Activated T-cell treated with anti-CD3 and anti-CD28 coated beads, Interleukin-2, amount 50 U/mL, for 24 hours (primary cell): ENCODE measurements at regions not wholly inside any gene's neighbourhood (a gene's known extent, or its start where the extent isn't known, plus 50 kb on each side); places are given as distances from the start of the nearest gene placed in this dataset.

ENCODE experiments used
- DNase-seq: peaks from one replicate; pipeline ENCODE4 v3.0.0-alpha.2; 2020
- H3K27ac Mint-ChIP-seq: 2 replicates; pipeline ENCODE4 v1.8.0; 2020; ENCODE audit warnings: mild to moderate bottlenecking, mixed read lengths
- H3K27me3 Mint-ChIP-seq: 2 replicates; pipeline ENCODE4 v1.8.0; 2020; ENCODE audit warnings: mixed read lengths
- H3K36me3 Mint-ChIP-seq: 2 replicates; pipeline ENCODE4 v1.8.0; 2020; ENCODE audit warnings: low read depth, mixed read lengths
- H3K4me1 Mint-ChIP-seq: 2 replicates; pipeline ENCODE4 v1.8.0; 2020; ENCODE audit warnings: low read depth, mixed read lengths
- H3K4me3 Mint-ChIP-seq: 2 replicates; pipeline ENCODE4 v1.8.0; 2020; ENCODE audit warnings: mild to moderate bottlenecking, moderate library complexity, mixed read lengths
- H3K9me3 Mint-ChIP-seq: 2 replicates; pipeline ENCODE4 v1.8.0; 2020; ENCODE audit warnings: mixed read lengths

- H3K36me3 Mint-ChIP-seq = no peaks in the 10 kb centered on the region
- no peak overlapping the region for H3K27ac Mint-ChIP-seq
- no peak overlapping the region for H3K4me3 Mint-ChIP-seq
Measured at GRCh38 chrX:68896581-68896980, 67.8 kb downstream of the EFNB1 start.

GRCh38 chrX:68895778-68896177 is 67.0 kb downstream of the EFNB1 start:
- Mint-ChIP-seq H3K27me3 (peaks cover 18% of the 10 kb centered on the region), H3K9me3 (no peaks in the 10 kb centered on the region), H3K4me3 (no peak overlapping the region), H3K36me3 (no peaks in the 10 kb centered on the region), H3K27ac (no peak overlapping the region), H3K4me1 (peaks cover 2% of the 10 kb centered on the region)
- DNase-seq = no peak

More at GRCh38 chrX:68896581-68896980, 67.8 kb downstream of the EFNB1 start:
- peaks cover 13% of the 10 kb centered on the region for H3K27me3 Mint-ChIP-seq
- no peaks in the 10 kb centered on the region for H3K9me3 Mint-ChIP-seq
- DNase-seq = no peak
- H3K4me1 Mint-ChIP-seq = peaks cover 2% of the 10 kb centered on the region

- Mint-ChIP-seq H3K27me3 (peaks cover 19% of the 10 kb centered on the region), H3K4me1 (peaks cover 2% of the 10 kb centered on the region), H3K36me3 (no peaks in the 10 kb centered on the region), H3K9me3 (no peaks in the 10 kb centered on the region), H3K27ac (no peak overlapping the region), H3K4me3 (no peak overlapping the region)
- DNase-seq = peak; percentile 36
Measured at GRCh38 chrX:68895341-68895755, 66.5 kb downstream of the EFNB1 start.

GRCh38 chrX:68894513-68895340 is 65.9 kb downstream of the EFNB1 start:
- Mint-ChIP-seq H3K4me3 (no peak overlapping the region), H3K27me3 (peaks cover 19% of the 10 kb centered on the region), H3K4me1 (peaks cover 2% of the 10 kb centered on the region), H3K9me3 (no peaks in the 10 kb centered on the region), H3K27ac (no peak overlapping the region), H3K36me3 (no peaks in the 10 kb centered on the region)
- peak; percentile 49 for DNase-seq

GRCh38 chrX:68894142-68894512 is 65.3 kb downstream of the EFNB1 start:
- Mint-ChIP-seq H3K27me3 (peaks cover 19% of the 10 kb centered on the region), H3K27ac (no peak overlapping the region)

GRCh38 chrX:68892651-68893050 is 63.8 kb downstream of the EFNB1 start:
- H3K27me3 Mint-ChIP-seq = peaks cover 19% of the 10 kb centered on the region
- H3K9me3 Mint-ChIP-seq = no peaks in the 10 kb centered on the region
- DNase-seq = no peak
- no peaks in the 10 kb centered on the region for H3K36me3 Mint-ChIP-seq
- H3K27ac Mint-ChIP-seq = no peak overlapping the region
- peaks cover 2% of the 10 kb centered on the region for H3K4me1 Mint-ChIP-seq
- H3K4me3 Mint-ChIP-seq = no peak overlapping the region

More at GRCh38 chrX:68894142-68894512, 65.3 kb downstream of the EFNB1 start:
- Mint-ChIP-seq H3K36me3 (no peaks in the 10 kb centered on the region), H3K9me3 (no peaks in the 10 kb centered on the region), H3K4me3 (no peak overlapping the region), H3K4me1 (peaks cover 2% of the 10 kb centered on the region)
- no peak for DNase-seq

- Mint-ChIP-seq H3K4me3 (no peak overlapping the region), H3K36me3 (no peaks in the 10 kb centered on the region), H3K4me1 (peaks cover 2% of the 10 kb centered on the region), H3K9me3 (no peaks in the 10 kb centered on the region), H3K27me3 (peaks cover 19% of the 10 kb centered on the region), H3K27ac (no peak overlapping the region)
- DNase-seq = no peak
Measured at GRCh38 chrX:68892134-68892533, 63.3 kb downstream of the EFNB1 start.
